ENCODE measurements at regions not wholly inside any gene's neighbourhood (a gene's known extent, or its start where the extent isn't known, plus 50 kb on each side); places are given as distances from the start of the nearest gene placed in this dataset.

DNA sequence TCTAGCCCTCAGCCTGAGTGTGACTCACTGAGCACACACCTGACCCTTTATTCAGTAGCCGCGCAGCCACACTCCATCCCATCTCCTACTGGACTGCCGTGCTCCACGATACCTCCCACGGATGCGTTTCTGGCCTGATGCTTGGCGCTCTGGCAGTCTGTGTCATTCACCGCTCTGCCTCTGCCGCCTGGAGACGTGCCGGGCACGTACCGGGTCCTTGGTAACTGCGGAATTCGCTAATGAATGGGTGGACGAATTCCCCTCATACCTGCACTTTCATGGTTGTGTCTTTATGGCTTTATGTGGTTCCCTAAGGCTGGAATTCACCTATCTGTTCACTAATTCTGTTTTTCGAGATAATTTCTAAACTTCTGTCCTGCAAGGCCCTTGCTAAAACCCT lies 405.7 kb downstream of the QKI start:
- dilution Hi-C loops (cut with HindIII; ENCODE audit: low sequenced_read_pairs, unreplicated experiment) (no loop called here), in situ Hi-C loops (cut with MboI; ENCODE audit: low sequenced_read_pairs) (no loop called here), intact Hi-C loops (cut with micrococcal nuclease) (no loop called here)
- Histone ChIP-seq H3K4ac (ENCODE audit: low read depth, low read length) (no peak overlapping the region), H4K91ac (ENCODE audit: insufficient read depth, low read depth, low read length) (no peak overlapping the region), H3K9me1 (ENCODE audit: insufficient read depth, low read length) (no peaks in the 10 kb centered on the region), H2BK20ac (ENCODE audit: low read depth, low read length) (no peak overlapping the region), H2AK5ac (ENCODE audit: low read depth, low read length) (no peak overlapping the region), H3K9me3 (ENCODE audit: control insufficient read depth, insufficient read depth, low read length) (no peaks in the 10 kb centered on the region; the same call in 1 of the 2 replicates), H3K56ac (ENCODE audit: extremely low read depth, insufficient read depth, low read length) (no peak overlapping the region), H3K27me3 (ENCODE audit: control insufficient read depth, insufficient read depth, low read length) (peaks cover 2% of the 10 kb centered on the region; the same call in 1 of the 2 replicates), H3K23ac (ENCODE audit: low read depth, low read length) (no peak overlapping the region), H2BK120ac (ENCODE audit: low read depth, low read length) (no peak overlapping the region), H3K79me1 (ENCODE audit: low read depth in 1 of 2, low read length in 2 of 2) (no peaks in the 10 kb centered on the region), H3K9ac (ENCODE audit: low read depth, low read length) (no peak overlapping the region), H3K36me3 (ENCODE audit: control insufficient read depth, insufficient read depth, low read length) (no peaks in the 10 kb centered on the region), H3K27ac (ENCODE audit: insufficient read depth, low read length) (no peak overlapping the region), H3K4me3 (ENCODE audit: insufficient read depth, low read depth, low read length) (no peak overlapping the region), H4K5ac (ENCODE audit: low read depth, low read length) (no peak overlapping the region), H2AK9ac (replicated peaks; ENCODE audit: low read depth, low read length, poor library complexity) (no peak overlapping the region), H2AFZ (replicated peaks; ENCODE audit: low read length, poor library complexity) (no peak overlapping the region), H4K20me1 (ENCODE audit: insufficient read depth, low read length) (no peaks in the 10 kb centered on the region), H3K14ac (replicated peaks; ENCODE audit: low read depth, low read length) (no peak overlapping the region), H3K4me2 (ENCODE audit: low read depth, low read length) (no peak overlapping the region), H2BK15ac (ENCODE audit: low read depth, low read length) (no peak overlapping the region), H4K8ac (ENCODE audit: low read depth in 2 of 2, low read length in 2 of 2) (no peak overlapping the region), H3K18ac (ENCODE audit: low read depth, low read length) (no peak overlapping the region), H2BK5ac (ENCODE audit: low read depth, low read length, poor library complexity, severe bottlenecking) (no peak overlapping the region), H3K4me1 (ENCODE audit: control insufficient read depth, insufficient read depth, low read length) (0 out of 2 replicates have a peak, but pooled peaks cover under 1% of the 10 kb centered on the region)
- ChIA-PET CTCF (interaction anchor here (1.3 kb wide), 1 partner anchor 9 kb away, joined by 4 read pairs; no protein-coding TSS in a partner anchor), POLR2A (ENCODE audit: unreplicated experiment) (no interaction called here)
- no TSS peak for BruUV-seq (replicated peaks)
- WGBS, 2 experiments (ENCODE audit: extremely low coverage in 2 of 2, insufficient read length in 1 of 2) = no CpG with 5 or more reads among the region's 17 CpGs
- no peak for ATAC-seq (ENCODE audit: low read depth)
- no peak for DNase-seq
- TF ChIP-seq BHLHE40 (IDR thresholded peaks at IDR 0.05; ENCODE audit: low read depth, low read length) (no peak), POLR2A (IDR thresholded peaks at IDR 0.05; ENCODE audit: low read depth, low read length) (no peak), RCOR1 (IDR thresholded peaks at IDR 0.05; ENCODE audit: insufficient replicate concordance, low read length) (no peak), CEBPB (IDR thresholded peaks at IDR 0.05; ENCODE audit: low read depth, low read length) (no peak)
- TF ChIP-seq, protein P1, sequence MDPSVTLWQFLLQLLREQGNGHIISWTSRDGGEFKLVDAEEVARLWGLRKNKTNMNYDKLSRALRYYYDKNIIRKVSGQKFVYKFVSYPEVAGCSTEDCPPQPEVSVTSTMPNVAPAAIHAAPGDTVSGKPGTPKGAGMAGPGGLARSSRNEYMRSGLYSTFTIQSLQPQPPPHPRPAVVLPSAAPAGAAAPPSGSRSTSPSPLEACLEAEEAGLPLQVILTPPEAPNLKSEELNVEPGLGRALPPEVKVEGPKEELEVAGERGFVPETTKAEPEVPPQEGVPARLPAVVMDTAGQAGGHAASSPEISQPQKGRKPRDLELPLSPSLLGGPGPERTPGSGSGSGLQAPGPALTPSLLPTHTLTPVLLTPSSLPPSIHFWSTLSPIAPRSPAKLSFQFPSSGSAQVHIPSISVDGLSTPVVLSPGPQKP (IDR thresholded peaks at IDR 0.05; ENCODE audit: borderline replicate concordance, low read depth, low read length) = no peak

Data from IMR-90 (cell line).